Stimulated activated CD8-positive, alpha-beta memory T cell treated with anti-CD3 and anti-CD28 coated beads, Interleukin-4, amount 100 ng/mL, for 4 hours (primary cell): ENCODE measurements at regions not wholly inside any gene's neighbourhood (a gene's known extent, or its start where the extent isn't known, plus 50 kb on each side); places are given as distances from the start of the nearest gene placed in this dataset.
"Not testable (repeated sequence)": the region's sequence is repeated elsewhere in the genome, so short reads cannot be mapped to it uniquely, and the experiment has no call there.

Source experiments
- DNase-seq, 2 donors: peaks; one replicate each; pipeline ENCODE4 v3.0.0-alpha.2; 2020; ENCODE audit warnings: low read depth in 2 of 2, low spot score in 1 of 2

- no peak for DNase-seq
Observed at GRCh38 chr18:38526922-38527321, 961.3 kb upstream of the CELF4 start.

- no peak for DNase-seq
Observed at GRCh38 chr18:38525039-38525438, 959.4 kb upstream of the CELF4 start.

GRCh38 chr18:38520786-38521185 is 955.2 kb upstream of the CELF4 start:
- DNase-seq: no peak

- no peak for DNase-seq
Observed at GRCh38 chr18:38502539-38502938, 936.9 kb upstream of the CELF4 start.

GRCh38 chr18:38497266-38497665 is 931.7 kb upstream of the CELF4 start:
- no peak for DNase-seq

GRCh38 chr18:38496222-38496793 is 930.7 kb upstream of the CELF4 start:
- no peak for DNase-seq

GRCh38 chr18:38494065-38494464 is 928.5 kb upstream of the CELF4 start:
- DNase-seq: no peak

GRCh38 chr18:38491195-38491594 is 925.6 kb upstream of the CELF4 start:
- DNase-seq: no peak

- not testable (repeated sequence) for DNase-seq
Observed at GRCh38 chr18:38489721-38490120, 924.1 kb upstream of the CELF4 start.

- DNase-seq: no peak
Observed at GRCh38 chr18:38487521-38487920, 921.9 kb upstream of the CELF4 start.

- no peak for DNase-seq
Observed at GRCh38 chr18:38483326-38483725, 917.7 kb upstream of the CELF4 start.

GRCh38 chr18:38481576-38481975 is 916.0 kb upstream of the CELF4 start:
- DNase-seq: no peak

GRCh38 chr18:38475686-38476085 is 910.1 kb upstream of the CELF4 start:
- DNase-seq: no peak

GRCh38 chr18:38473535-38473934 is 907.9 kb upstream of the CELF4 start:
- DNase-seq: no peak

GRCh38 chr18:38470421-38470820 is 904.8 kb upstream of the CELF4 start:
- DNase-seq: no peak

GRCh38 chr18:38466426-38466825 is 900.8 kb upstream of the CELF4 start:
- no peak for DNase-seq

GRCh38 chr18:38464024-38464423 is 898.4 kb upstream of the CELF4 start:
- no peak for DNase-seq

- DNase-seq: no peak
Observed at GRCh38 chr18:38460657-38461056, 895.1 kb upstream of the CELF4 start.

GRCh38 chr18:38459131-38459994 is 893.8 kb upstream of the CELF4 start:
- DNase-seq: no peak

GRCh38 chr18:38458698-38459097 is 893.1 kb upstream of the CELF4 start:
- DNase-seq: no peak

- DNase-seq: no peak
Observed at GRCh38 chr18:38456253-38456652, 890.7 kb upstream of the CELF4 start.

- no peak for DNase-seq
Observed at GRCh38 chr18:38454764-38455469, 889.3 kb upstream of the CELF4 start.
